HL-60 (cell line): ENCODE measurements at regions not wholly inside any gene's neighbourhood (a gene's known extent, or its start where the extent isn't known, plus 50 kb on each side); places are given as distances from the start of the nearest gene placed in this dataset.

Experiments
- DNase-seq, 2 experiments: peaks; one replicate each; pipeline ENCODE4 v3.0.0-alpha.2; 2010 to 2020; ENCODE audit warnings: low read depth in 1 of 2, low spot score in 1 of 2
- H3K27ac ChIP-seq: fragments of 250-450 bp; sonication (Bioruptor Pico); replicated peaks from 2 replicates; pipeline ENCODE4 v1.5.1; 2020; ENCODE audit warnings: mild to moderate bottlenecking, moderate library complexity
- H3K27me3 ChIP-seq: fragments of 250-450 bp; sonication (Bioruptor Pico); 2 replicates; pipeline ENCODE4 v1.5.1; 2021; ENCODE audit warnings: mild to moderate bottlenecking, moderate library complexity; ENCODE audit not compliant: insufficient read depth, poor library complexity, severe bottlenecking
- H3K4me3 ChIP-seq: replicated peaks from 2 replicates; pipeline ENCODE4 v1.5.1; 2011; ENCODE audit warnings: mild to moderate bottlenecking, control low read depth, low read length; ENCODE audit not compliant: insufficient read depth
- GABPA ChIP-seq: IDR thresholded peaks from 2 replicates; pipeline ENCODE4 v1.6.1; 2012; ENCODE audit warnings: low read depth
- POLR2AphosphoS5 ChIP-seq: IDR thresholded peaks from 2 replicates; pipeline ENCODE4 v1.6.1; 2012; ENCODE audit warnings: low read depth
- SPI1 ChIP-seq: IDR thresholded peaks from 2 replicates; pipeline ENCODE4 v1.6.1; 2012; ENCODE audit warnings: low read depth, mild to moderate bottlenecking, borderline replicate concordance
- TF ChIP-seq, protein P1 (sequence below): IDR thresholded peaks from one replicate; pipeline ENCODE4 v1.5.1; 2011; ENCODE audit warnings: low read length, control low read depth, inconsistent platforms; ENCODE audit not compliant: insufficient read depth
- TF ChIP-seq, protein P2 (sequence below): IDR thresholded peaks from 2 replicates; pipeline ENCODE4 v1.6.1; 2012; ENCODE audit warnings: low read depth; ENCODE audit not compliant: insufficient replicate concordance

DNA sequence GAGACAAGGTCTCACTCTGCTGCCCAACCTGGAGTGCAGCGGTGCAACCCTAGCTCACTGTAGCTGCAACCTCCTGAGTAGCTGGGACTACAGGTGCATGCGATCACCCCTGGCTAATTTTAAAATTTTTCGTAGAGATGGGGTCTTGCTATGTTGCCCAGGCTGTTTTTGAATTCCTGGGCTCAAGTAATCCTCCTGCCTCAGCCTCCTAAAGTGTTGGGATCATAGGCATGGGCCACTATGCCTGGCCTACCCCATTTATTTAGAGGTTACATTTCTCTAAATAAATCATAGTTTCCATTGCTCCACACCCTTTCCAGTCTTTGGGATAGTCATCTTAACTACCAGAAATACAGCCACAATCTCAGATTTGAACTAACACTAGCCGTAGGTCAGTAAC, 134.7 kb upstream of the CITED2 start:
- Histone ChIP-seq H3K4me3 (no peak overlapping the region), H3K27me3 (no peaks in the 10 kb centered on the region), H3K27ac (no peak overlapping the region)
- TF ChIP-seq POLR2AphosphoS5, result no peak
- DNase-seq, result no peak

DNA sequence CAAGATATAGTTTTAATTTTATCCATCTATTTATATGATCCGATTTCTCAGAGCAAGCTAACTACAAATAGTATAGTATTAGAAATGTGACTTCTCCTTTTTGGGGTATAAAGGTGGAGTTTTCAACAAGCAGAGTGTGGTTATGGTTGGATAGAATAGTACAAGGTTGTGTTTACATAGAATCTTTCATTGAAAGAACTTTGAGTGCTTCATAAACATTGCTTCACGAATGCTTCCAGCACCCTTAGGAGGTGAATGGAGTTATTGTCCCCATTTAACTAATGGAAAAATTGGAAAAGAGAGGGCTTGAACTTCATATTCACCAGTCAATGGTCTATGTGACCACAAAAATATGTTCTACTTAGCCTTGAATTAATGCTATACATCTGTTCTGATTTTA, 134.1 kb upstream of the CITED2 start:
- no peak overlapping the region for H3K27ac ChIP-seq
- TF ChIP-seq POLR2AphosphoS5, result no peak
- TF ChIP-seq SPI1, result peak; percentile 43; the same call in 1 of the 2 replicates
- TF ChIP-seq, protein P1, sequence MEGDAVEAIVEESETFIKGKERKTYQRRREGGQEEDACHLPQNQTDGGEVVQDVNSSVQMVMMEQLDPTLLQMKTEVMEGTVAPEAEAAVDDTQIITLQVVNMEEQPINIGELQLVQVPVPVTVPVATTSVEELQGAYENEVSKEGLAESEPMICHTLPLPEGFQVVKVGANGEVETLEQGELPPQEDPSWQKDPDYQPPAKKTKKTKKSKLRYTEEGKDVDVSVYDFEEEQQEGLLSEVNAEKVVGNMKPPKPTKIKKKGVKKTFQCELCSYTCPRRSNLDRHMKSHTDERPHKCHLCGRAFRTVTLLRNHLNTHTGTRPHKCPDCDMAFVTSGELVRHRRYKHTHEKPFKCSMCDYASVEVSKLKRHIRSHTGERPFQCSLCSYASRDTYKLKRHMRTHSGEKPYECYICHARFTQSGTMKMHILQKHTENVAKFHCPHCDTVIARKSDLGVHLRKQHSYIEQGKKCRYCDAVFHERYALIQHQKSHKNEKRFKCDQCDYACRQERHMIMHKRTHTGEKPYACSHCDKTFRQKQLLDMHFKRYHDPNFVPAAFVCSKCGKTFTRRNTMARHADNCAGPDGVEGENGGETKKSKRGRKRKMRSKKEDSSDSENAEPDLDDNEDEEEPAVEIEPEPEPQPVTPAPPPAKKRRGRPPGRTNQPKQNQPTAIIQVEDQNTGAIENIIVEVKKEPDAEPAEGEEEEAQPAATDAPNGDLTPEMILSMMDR, result no peak
- TF ChIP-seq GABPA, result no peak
- TF ChIP-seq, protein P2, sequence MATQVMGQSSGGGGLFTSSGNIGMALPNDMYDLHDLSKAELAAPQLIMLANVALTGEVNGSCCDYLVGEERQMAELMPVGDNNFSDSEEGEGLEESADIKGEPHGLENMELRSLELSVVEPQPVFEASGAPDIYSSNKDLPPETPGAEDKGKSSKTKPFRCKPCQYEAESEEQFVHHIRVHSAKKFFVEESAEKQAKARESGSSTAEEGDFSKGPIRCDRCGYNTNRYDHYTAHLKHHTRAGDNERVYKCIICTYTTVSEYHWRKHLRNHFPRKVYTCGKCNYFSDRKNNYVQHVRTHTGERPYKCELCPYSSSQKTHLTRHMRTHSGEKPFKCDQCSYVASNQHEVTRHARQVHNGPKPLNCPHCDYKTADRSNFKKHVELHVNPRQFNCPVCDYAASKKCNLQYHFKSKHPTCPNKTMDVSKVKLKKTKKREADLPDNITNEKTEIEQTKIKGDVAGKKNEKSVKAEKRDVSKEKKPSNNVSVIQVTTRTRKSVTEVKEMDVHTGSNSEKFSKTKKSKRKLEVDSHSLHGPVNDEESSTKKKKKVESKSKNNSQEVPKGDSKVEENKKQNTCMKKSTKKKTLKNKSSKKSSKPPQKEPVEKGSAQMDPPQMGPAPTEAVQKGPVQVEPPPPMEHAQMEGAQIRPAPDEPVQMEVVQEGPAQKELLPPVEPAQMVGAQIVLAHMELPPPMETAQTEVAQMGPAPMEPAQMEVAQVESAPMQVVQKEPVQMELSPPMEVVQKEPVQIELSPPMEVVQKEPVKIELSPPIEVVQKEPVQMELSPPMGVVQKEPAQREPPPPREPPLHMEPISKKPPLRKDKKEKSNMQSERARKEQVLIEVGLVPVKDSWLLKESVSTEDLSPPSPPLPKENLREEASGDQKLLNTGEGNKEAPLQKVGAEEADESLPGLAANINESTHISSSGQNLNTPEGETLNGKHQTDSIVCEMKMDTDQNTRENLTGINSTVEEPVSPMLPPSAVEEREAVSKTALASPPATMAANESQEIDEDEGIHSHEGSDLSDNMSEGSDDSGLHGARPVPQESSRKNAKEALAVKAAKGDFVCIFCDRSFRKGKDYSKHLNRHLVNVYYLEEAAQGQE, result no peak
- DNase-seq, result no peak

DNA sequence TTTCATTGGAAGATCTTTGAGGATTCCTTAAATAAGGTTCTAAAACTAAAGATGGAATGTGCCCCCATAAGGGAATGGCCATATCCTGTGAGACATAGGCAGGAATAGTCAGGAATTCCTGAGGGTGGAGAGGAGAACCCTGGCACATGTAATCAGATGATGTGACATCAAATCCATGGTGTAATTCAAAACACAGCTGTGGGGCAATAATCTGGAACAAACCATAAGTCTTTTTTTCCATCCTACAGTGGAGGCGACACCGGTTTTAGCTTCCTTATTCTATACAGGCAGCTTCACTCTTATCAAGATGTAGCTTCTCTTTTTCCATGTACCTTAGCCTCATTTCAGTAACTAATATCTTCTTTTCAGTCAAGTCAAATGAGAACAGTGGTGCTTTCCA, 133.6 kb upstream of the CITED2 start:
- Histone ChIP-seq H3K27ac (no peak overlapping the region), H3K27me3 (no peaks in the 10 kb centered on the region), H3K4me3 (no peak overlapping the region)
- TF ChIP-seq POLR2AphosphoS5 (peak; percentile 52; the same call in 1 of the 2 replicates), SPI1 (no peak; the same call in 1 of the 2 replicates)
- peak; percentile 20 to 74 for DNase-seq

More for the DNA sequence above, 134.1 kb upstream of the CITED2 start:
- Histone ChIP-seq H3K4me3 (no peak overlapping the region), H3K27me3 (no peaks in the 10 kb centered on the region)

DNA sequence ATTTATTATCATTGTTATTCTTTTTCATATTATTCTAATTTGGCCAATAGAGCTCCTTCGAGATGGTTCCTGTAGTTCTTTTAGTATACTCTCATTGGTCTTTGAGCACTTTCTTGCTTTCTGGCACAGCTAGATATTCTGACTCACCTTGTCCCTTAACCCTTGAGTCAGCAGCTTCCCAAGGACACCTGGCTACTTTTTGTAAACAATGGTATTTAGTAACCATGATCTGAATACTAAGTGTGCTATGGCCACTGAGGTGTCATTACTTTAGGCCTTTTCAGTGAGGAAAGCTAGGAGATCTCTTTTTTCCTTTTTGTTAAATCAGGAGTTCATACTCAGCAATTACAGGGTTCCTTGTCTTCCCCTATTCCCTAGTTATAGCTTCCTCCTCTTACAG, 126.5 kb upstream of the CITED2 start:
- TF ChIP-seq, protein P1, result no peak
- TF ChIP-seq POLR2AphosphoS5, result no peak
- TF ChIP-seq SPI1, result no peak
- TF ChIP-seq GABPA, result no peak
- TF ChIP-seq, protein P2, result no peak
- DNase-seq, result no peak
- no peak overlapping the region for H3K27ac ChIP-seq
- no peak overlapping the region for H3K4me3 ChIP-seq
- no peaks in the 10 kb centered on the region for H3K27me3 ChIP-seq

DNA sequence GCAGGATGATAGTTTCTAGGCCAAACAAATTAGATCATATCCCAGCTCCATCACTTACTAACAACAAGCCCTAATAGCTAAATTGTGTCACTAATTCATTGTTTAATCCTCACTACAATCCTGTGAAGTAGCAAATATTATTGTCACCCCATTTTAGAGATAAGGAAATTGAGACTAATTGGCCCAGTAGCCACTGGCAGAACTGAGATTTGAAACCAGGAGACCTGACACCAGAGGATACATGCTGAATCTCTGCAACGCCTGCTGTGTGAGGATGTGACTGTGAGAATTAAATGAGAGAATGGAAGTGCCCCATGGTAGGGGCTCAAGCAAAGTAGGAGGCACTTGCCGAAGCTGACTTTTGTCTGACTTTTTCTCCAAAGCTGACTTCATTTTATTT, 124.3 kb upstream of the CITED2 start:
- H3K27me3 ChIP-seq, result no peaks in the 10 kb centered on the region
- no peak overlapping the region for H3K27ac ChIP-seq
- H3K4me3 ChIP-seq, result no peak overlapping the region
- TF ChIP-seq SPI1 (no peak), GABPA (no peak), POLR2AphosphoS5 (no peak)
- TF ChIP-seq, protein P2, result no peak
- TF ChIP-seq, protein P1, result no peak
- no peak for DNase-seq
